ENCODE measurements at regions not wholly inside any gene's neighbourhood (a gene's known extent, or its start where the extent isn't known, plus 50 kb on each side); places are given as distances from the start of the nearest gene placed in this dataset.
"Not testable (repeated sequence)": the region's sequence is repeated elsewhere in the genome, so short reads cannot be mapped to it uniquely, and the experiment has no call there.

GRCh38 chr10:65231148-65231547 is 1694.7 kb upstream of the LRRTM3 start:
- no peak for DNase-seq (ENCODE audit: low spot score)

GRCh38 chr10:65234261-65234660 is 1691.6 kb upstream of the LRRTM3 start:
- DNase-seq (ENCODE audit: low spot score), result no peak

GRCh38 chr10:65235266-65235665 is 1690.6 kb upstream of the LRRTM3 start:
- DNase-seq (ENCODE audit: low spot score), result no peak

- no peak for DNase-seq (ENCODE audit: low spot score)
Observed at GRCh38 chr10:65235846-65236245, 1690.0 kb upstream of the LRRTM3 start.

GRCh38 chr10:65265451-65265954 is 1660.3 kb upstream of the LRRTM3 start:
- no peak for DNase-seq (ENCODE audit: low spot score)

GRCh38 chr10:65269551-65269950 is 1656.3 kb upstream of the LRRTM3 start:
- DNase-seq (ENCODE audit: low spot score), result not testable (repeated sequence)

GRCh38 chr10:65270969-65271368 is 1654.9 kb upstream of the LRRTM3 start:
- no peak for DNase-seq (ENCODE audit: low spot score)

- DNase-seq (ENCODE audit: low spot score), result no peak
Observed at GRCh38 chr10:65273115-65273514, 1652.7 kb upstream of the LRRTM3 start.

GRCh38 chr10:65275296-65275695 is 1650.5 kb upstream of the LRRTM3 start:
- no peak for DNase-seq (ENCODE audit: low spot score)

GRCh38 chr10:65284495-65285041 is 1641.3 kb upstream of the LRRTM3 start:
- no peak for DNase-seq (ENCODE audit: low spot score)

- not testable (repeated sequence) for DNase-seq (ENCODE audit: low spot score)
Observed at GRCh38 chr10:65285726-65286125, 1640.1 kb upstream of the LRRTM3 start.

- DNase-seq (ENCODE audit: low spot score), result no peak
Observed at GRCh38 chr10:65291286-65291685, 1634.5 kb upstream of the LRRTM3 start.

GRCh38 chr10:65292551-65292950 is 1633.3 kb upstream of the LRRTM3 start:
- DNase-seq (ENCODE audit: low spot score), result no peak

- DNase-seq (ENCODE audit: low spot score), result no peak
Observed at GRCh38 chr10:65294329-65294728, 1631.5 kb upstream of the LRRTM3 start.

GRCh38 chr10:65301181-65301580 is 1624.7 kb upstream of the LRRTM3 start:
- no peak for DNase-seq (ENCODE audit: low spot score)

- no peak for DNase-seq (ENCODE audit: low spot score)
Observed at GRCh38 chr10:65306201-65306600, 1619.6 kb upstream of the LRRTM3 start.

GRCh38 chr10:65312876-65313275 is 1613.0 kb upstream of the LRRTM3 start:
- DNase-seq (ENCODE audit: low spot score), result no peak

GRCh38 chr10:65313406-65313805 is 1612.4 kb upstream of the LRRTM3 start:
- no peak for DNase-seq (ENCODE audit: low spot score)

- no peak for DNase-seq (ENCODE audit: low spot score)
Observed at GRCh38 chr10:65314253-65314652, 1611.6 kb upstream of the LRRTM3 start.

GRCh38 chr10:65319493-65319892 is 1606.3 kb upstream of the LRRTM3 start:
- DNase-seq (ENCODE audit: low spot score), result no peak

- DNase-seq (ENCODE audit: low spot score), result no peak
Observed at GRCh38 chr10:65320236-65321026, 1605.4 kb upstream of the LRRTM3 start.

- DNase-seq (ENCODE audit: low spot score), result no peak
Observed at GRCh38 chr10:65323802-65324201, 1602.0 kb upstream of the LRRTM3 start.

GRCh38 chr10:65325913-65326312 is 1599.9 kb upstream of the LRRTM3 start:
- no peak for DNase-seq (ENCODE audit: low spot score)
